ENCODE measurements at regions not wholly inside any gene's neighbourhood (a gene's known extent, or its start where the extent isn't known, plus 50 kb on each side); places are given as distances from the start of the nearest gene placed in this dataset.

DNA sequence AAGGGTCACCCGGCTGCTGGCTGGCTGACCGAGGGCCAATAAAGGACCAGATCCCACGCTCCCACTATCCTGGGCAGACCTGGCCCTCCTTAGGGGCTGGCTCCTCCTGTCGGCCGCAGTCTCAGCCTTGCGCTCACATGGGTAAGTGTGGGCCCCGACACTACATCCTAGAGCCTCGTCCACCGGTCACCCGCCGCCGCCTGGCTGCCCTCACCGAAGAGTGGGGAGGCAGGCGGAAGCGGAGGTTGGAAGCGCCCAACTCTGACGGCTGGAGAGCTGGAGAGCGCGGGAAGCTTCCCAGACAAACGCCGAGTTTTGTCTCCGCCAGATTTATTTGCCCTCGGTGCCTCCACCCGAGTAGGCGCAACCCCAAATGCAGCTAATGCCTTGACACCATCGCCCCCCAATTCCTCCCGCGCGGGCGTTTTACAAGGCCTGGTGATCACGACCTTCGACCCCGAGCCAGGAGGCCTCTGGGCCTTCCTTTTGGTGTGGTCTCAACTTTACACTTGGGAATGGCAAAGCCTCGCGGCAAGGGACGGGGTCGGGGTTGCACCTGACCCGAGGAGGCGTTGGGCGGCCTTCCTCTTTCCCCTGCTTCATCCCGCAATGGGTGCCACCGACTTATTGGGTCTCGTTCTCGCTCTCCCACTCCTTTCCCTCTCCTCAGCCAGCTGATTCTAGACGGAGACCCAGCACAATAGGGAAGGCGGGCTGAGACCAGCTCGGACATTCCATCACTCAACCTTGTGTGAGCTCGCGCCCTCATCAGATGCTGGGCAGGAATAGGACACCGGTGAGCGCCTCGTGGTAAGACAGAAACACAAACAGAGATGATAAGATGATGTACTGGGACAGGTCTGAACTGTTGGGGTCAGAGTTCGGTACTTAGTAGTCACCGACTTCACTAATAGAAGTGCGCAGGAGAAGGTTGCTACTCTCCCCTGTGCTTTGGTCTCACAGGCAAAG, 78.3 kb upstream of the ANO4 start:
- H3K27ac ChIP-seq (ENCODE audit: low read length), result no peak overlapping the region

GRCh38 chr12:100716945-100717732, 77.4 kb upstream of the ANO4 start:
- Histone ChIP-seq H3K4me1 (ENCODE audit: insufficient read depth, low read length) (peaks cover 6% of the 10 kb centered on the region; the same call in 1 of the 2 replicates), H3K27ac (ENCODE audit: low read length) (no peak overlapping the region), H3K9ac (ENCODE audit: low read depth, low read length) (peak overlapping the region; percentile 8; the same call in 1 of the 2 replicates), H3K9me3 (ENCODE audit: insufficient read depth, low read depth, low read length) (no peaks in the 10 kb centered on the region), H3K27me3 (ENCODE audit: insufficient read depth, low read length) (peaks cover 60% of the 10 kb centered on the region), H3K36me3 (ENCODE audit: insufficient read depth, low read depth, low read length) (no peaks in the 10 kb centered on the region), H3K4me3 (ENCODE audit: low read length) (peak overlapping the region; percentile 75)

More for the DNA sequence above, 78.3 kb upstream of the ANO4 start:
- Histone ChIP-seq H3K4me1 (ENCODE audit: insufficient read depth, low read length) (peaks cover 4% of the 10 kb centered on the region; the same call in 1 of the 2 replicates), H3K4me3 (ENCODE audit: low read length) (peak overlapping the region; percentile 75), H3K9me3 (ENCODE audit: insufficient read depth, low read depth, low read length) (no peaks in the 10 kb centered on the region), H3K9ac (ENCODE audit: low read depth, low read length) (0 out of 2 replicates have a peak overlapping the region, but pooled peaks have one; percentile 8), H3K27me3 (ENCODE audit: insufficient read depth, low read length) (peaks cover 60% of the 10 kb centered on the region), H3K36me3 (ENCODE audit: insufficient read depth, low read depth, low read length) (no peaks in the 10 kb centered on the region)

GRCh38 chr12:100717733-100718067, 76.9 kb upstream of the ANO4 start:
- Histone ChIP-seq H3K27me3 (ENCODE audit: insufficient read depth, low read length) (peaks cover 60% of the 10 kb centered on the region), H3K9ac (ENCODE audit: low read depth, low read length) (no peak overlapping the region; the same call in 1 of the 2 replicates), H3K27ac (ENCODE audit: low read length) (no peak overlapping the region), H3K9me3 (ENCODE audit: insufficient read depth, low read depth, low read length) (no peaks in the 10 kb centered on the region), H3K36me3 (ENCODE audit: insufficient read depth, low read depth, low read length) (no peaks in the 10 kb centered on the region), H3K4me3 (ENCODE audit: low read length) (peak overlapping the region; percentile 75), H3K4me1 (ENCODE audit: insufficient read depth, low read length) (peaks cover 11% of the 10 kb centered on the region; the same call in 1 of the 2 replicates)

DNA sequence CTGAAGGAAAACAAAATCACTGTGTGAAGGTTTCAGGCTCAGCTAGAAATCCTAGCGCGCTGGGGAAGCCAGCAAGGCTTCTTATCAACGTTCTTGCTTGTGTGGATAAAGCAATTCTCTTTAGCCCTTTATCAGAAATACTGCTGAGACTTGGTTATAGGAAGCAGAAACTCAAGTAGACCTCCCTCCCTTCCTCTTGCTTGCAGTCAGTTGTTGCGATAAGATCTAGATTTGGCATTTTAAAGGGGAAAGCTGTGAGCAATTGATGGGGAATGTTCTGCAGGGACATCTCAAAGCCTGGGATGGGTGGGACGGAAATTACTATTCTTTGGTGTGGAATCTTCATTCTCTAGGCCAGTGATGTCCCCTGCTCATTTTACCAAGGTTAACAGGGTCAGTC, 76.4 kb upstream of the ANO4 start:
- H3K9me3 ChIP-seq (ENCODE audit: insufficient read depth, low read depth, low read length), result no peaks in the 10 kb centered on the region
- peaks cover 11% of the 10 kb centered on the region; the same call in 1 of the 2 replicates for H3K4me1 ChIP-seq (ENCODE audit: insufficient read depth, low read length)
- no peak overlapping the region for H3K9ac ChIP-seq (ENCODE audit: low read depth, low read length)
- no peaks in the 10 kb centered on the region for H3K36me3 ChIP-seq (ENCODE audit: insufficient read depth, low read depth, low read length)
- H3K27ac ChIP-seq (ENCODE audit: low read length), result no peak overlapping the region
- H3K27me3 ChIP-seq (ENCODE audit: insufficient read depth, low read length), result peaks cover 60% of the 10 kb centered on the region
- peak overlapping the region; percentile 75; the same call in 1 of the 2 replicates for H3K4me3 ChIP-seq (ENCODE audit: low read length)

DNA sequence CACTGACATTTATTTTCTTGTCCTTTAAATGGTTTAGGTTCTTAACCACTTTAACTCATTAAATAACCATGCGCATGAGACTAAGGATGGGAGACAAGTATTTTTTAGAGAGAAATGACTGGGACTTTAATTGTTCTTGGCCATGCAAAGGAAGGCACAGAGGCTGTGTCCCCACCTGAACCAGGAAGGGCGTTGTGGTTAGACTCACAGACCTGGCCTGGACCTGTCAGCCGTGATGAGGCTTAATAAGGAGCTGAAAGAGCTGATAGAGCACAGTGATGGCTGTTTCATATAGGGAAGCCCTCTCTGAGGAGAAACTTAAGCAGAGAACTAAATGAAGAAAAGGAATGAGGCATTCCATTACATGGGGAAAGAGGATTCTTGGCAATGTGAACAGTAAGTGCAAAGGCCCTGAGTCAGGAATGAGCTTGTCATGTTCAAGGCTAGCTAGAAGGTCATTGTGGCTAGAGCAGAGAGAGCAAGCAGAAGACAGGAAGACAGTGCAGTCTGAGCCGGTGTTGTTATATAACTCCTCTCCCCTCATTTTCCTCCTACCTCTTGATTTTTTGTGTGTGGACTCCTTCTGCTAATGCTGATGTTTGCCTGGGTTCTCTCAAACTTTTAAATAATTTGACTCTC, 74.4 kb upstream of the ANO4 start:
- Histone ChIP-seq H3K36me3 (ENCODE audit: insufficient read depth, low read depth, low read length) (no peaks in the 10 kb centered on the region), H3K9me3 (ENCODE audit: insufficient read depth, low read depth, low read length) (no peaks in the 10 kb centered on the region), H3K9ac (ENCODE audit: low read depth, low read length) (no peak overlapping the region), H3K27me3 (ENCODE audit: insufficient read depth, low read length) (peaks cover 52% of the 10 kb centered on the region), H3K27ac (ENCODE audit: low read length) (no peak overlapping the region), H3K4me3 (ENCODE audit: low read length) (no peak overlapping the region), H3K4me1 (ENCODE audit: insufficient read depth, low read length) (peaks cover 11% of the 10 kb centered on the region; the same call in 1 of the 2 replicates)

DNA sequence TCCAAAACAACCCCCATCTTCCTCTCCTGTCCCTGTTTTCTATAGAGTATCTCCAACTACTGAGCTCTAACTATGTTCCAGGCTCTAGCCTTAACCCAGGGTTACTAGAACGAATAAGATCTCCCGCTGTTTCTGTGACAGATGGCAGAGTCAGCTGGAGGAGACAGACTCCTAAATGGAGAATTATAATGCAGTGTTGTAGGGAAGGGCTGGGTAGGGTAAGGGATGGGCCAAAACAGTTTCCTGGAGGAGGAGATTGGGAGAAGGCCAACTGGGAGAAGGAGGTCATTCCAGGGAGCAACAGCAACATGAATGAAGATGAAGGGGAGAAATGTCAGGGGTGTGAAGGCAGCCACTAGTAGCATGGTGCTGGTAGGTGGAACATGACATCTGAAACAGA, 73.4 kb upstream of the ANO4 start:
- no peak overlapping the region for H3K4me3 ChIP-seq (ENCODE audit: low read length)
- no peaks in the 10 kb centered on the region for H3K36me3 ChIP-seq (ENCODE audit: insufficient read depth, low read depth, low read length)
- no peak overlapping the region for H3K27ac ChIP-seq (ENCODE audit: low read length)
- H3K27me3 ChIP-seq (ENCODE audit: insufficient read depth, low read length), result peaks cover 42% of the 10 kb centered on the region
- no peaks in the 10 kb centered on the region for H3K9me3 ChIP-seq (ENCODE audit: insufficient read depth, low read depth, low read length)
- H3K9ac ChIP-seq (ENCODE audit: low read depth, low read length), result no peak overlapping the region
- H3K4me1 ChIP-seq (ENCODE audit: insufficient read depth, low read length), result peaks cover 12% of the 10 kb centered on the region; the same call in 1 of the 2 replicates

DNA sequence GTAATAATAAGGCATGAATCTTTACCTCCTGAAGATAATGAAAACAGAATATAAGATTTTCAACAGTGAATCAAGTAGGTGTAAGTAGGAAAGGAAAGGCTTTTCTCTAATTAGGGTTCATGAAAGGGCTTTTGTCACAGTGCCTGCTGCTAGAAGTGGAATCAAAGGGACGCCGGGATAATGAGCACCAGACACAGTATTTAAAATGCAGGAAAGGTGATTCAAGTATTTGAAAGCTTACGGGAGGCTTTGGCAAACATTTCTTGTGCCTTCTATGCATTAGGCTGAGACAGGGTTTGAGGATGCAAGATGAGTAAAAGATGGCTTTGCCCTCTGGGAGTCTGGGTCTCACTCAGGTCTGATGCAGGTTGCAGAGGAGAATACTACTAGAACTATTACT, 70.5 kb upstream of the ANO4 start:
- H3K36me3 ChIP-seq (ENCODE audit: insufficient read depth, low read depth, low read length), result no peaks in the 10 kb centered on the region
- no peak overlapping the region for H3K9ac ChIP-seq (ENCODE audit: low read depth, low read length)
- H3K4me1 ChIP-seq (ENCODE audit: insufficient read depth, low read length), result peaks cover 17% of the 10 kb centered on the region; the same call in 1 of the 2 replicates
- no peak overlapping the region for H3K27ac ChIP-seq (ENCODE audit: low read length)
- H3K27me3 ChIP-seq (ENCODE audit: insufficient read depth, low read length), result peaks cover 13% of the 10 kb centered on the region
- H3K9me3 ChIP-seq (ENCODE audit: insufficient read depth, low read depth, low read length), result no peaks in the 10 kb centered on the region
- H3K4me3 ChIP-seq (ENCODE audit: low read length), result no peak overlapping the region

DNA sequence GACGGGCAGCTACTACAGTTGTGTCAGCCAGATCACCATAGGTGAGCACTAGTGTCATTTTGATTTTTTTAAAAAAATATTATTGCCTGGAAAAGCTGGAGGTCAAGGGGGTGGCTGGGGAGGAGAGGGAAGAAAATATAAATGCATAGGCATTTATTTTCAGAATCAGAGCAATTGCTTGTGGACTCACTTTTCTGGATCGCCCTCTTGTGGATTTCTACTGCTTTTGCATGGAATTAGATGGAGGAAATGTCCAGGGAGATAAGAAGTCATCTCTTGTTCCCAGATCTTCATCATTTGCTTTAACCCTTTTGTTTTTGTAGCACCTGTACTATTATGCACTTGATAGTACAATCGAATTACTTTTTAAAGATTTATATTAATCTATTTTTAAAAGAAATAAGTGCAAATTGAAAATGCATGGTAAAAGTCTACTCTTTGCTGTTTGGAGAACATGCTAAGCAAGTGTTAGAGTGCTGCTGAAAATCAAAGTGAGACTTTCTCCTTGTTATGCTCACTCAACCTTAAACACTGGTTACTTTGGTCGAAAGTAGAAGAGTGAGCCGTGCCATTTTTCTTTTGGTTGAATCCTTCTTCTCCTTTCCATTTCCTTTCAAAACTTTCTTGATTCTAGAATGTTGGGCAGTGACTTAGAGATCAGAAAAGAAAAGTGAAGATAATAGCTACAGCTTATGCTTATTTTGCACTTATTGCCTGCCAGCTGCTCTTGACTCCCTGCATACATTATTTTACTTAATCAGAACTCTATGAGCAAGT, 60.6 kb upstream of the ANO4 start:
- Histone ChIP-seq H3K4me3 (ENCODE audit: low read length) (no peak overlapping the region), H3K27me3 (ENCODE audit: insufficient read depth, low read length) (no peaks in the 10 kb centered on the region), H3K4me1 (ENCODE audit: insufficient read depth, low read length) (no peaks in the 10 kb centered on the region), H3K36me3 (ENCODE audit: insufficient read depth, low read depth, low read length) (no peaks in the 10 kb centered on the region), H3K9ac (ENCODE audit: low read depth, low read length) (no peak overlapping the region), H3K9me3 (ENCODE audit: insufficient read depth, low read depth, low read length) (no peaks in the 10 kb centered on the region), H3K27ac (ENCODE audit: low read length) (no peak overlapping the region)

DNA sequence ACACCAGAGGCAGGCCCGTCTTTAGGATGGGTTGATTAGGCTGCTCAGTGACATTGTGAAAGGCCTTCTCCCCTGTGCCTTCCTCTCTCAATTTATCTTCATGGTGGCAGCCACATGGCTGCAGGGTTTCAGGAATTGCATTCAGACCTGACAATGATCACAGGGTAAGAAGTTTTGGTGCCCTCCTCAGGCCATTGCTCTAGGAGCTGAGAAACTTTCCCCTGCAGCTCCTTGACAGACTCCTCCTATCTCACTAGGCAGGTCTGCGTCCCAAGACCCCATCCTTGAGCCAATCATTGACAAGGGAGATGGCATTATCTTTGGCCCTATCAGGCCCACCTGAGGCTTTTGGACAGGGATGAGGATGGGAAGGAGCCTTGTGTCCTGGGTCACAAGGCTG, 57.4 kb upstream of the ANO4 start:
- no peaks in the 10 kb centered on the region for H3K36me3 ChIP-seq (ENCODE audit: insufficient read depth, low read depth, low read length)
- no peak overlapping the region for H3K4me3 ChIP-seq (ENCODE audit: low read length)
- H3K27ac ChIP-seq (ENCODE audit: low read length), result no peak overlapping the region
- H3K4me1 ChIP-seq (ENCODE audit: insufficient read depth, low read length), result no peaks in the 10 kb centered on the region
- H3K9ac ChIP-seq (ENCODE audit: low read depth, low read length), result no peak overlapping the region
- H3K9me3 ChIP-seq (ENCODE audit: insufficient read depth, low read depth, low read length), result no peaks in the 10 kb centered on the region
- H3K27me3 ChIP-seq (ENCODE audit: insufficient read depth, low read length), result no peaks in the 10 kb centered on the region

- H3K36me3 ChIP-seq (ENCODE audit: insufficient read depth, low read depth, low read length), result no peaks in the 10 kb centered on the region
- H3K4me1 ChIP-seq (ENCODE audit: insufficient read depth, low read length), result no peaks in the 10 kb centered on the region
- H3K9ac ChIP-seq (ENCODE audit: low read depth, low read length), result no peak overlapping the region
- H3K27me3 ChIP-seq (ENCODE audit: insufficient read depth, low read length), result no peaks in the 10 kb centered on the region
- H3K27ac ChIP-seq (ENCODE audit: low read length), result no peak overlapping the region
- H3K4me3 ChIP-seq (ENCODE audit: low read length), result no peak overlapping the region
- H3K9me3 ChIP-seq (ENCODE audit: insufficient read depth, low read depth, low read length), result no peaks in the 10 kb centered on the region
Measured at GRCh38 chr12:100738086-100738485, 56.5 kb upstream of the ANO4 start.

Data from iPS-20b (cell line).